ENCODE measurements at regions not wholly inside any gene's neighbourhood (a gene's known extent, or its start where the extent isn't known, plus 50 kb on each side); places are given as distances from the start of the nearest gene placed in this dataset.

DNA sequence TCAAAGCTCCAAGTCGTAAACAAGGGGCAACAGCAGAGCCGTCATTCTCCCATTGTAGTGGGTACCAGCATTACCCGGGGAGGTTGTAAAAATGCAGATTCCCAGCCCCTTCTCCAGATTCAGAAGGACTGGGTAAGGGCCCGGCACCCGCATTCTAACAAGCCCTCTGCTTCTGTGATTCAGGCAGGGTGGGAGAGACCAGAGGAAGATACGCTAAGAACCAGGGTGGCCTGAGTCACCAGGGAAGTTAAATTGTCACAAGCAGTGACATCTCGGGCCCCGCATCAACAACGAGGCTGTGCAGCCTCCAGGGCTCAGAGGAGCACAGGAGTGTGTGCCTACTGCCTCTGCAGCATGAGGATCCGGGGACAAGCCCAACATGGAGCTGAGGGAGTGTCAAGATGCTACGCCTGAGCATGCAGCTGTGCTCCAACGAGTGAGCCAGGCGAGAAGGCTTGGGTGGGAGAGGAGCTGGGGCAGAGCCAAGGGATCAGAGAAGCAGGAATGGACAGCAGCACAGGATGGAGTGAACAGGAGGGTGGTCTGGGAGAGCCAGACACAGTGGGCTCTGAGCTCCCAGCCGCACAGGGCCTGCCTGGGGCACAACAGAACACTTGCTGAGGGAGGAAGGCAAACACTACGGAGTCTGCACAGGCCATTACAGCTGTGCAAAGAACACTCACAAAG is 68.5 kb downstream of the CPN2 start:
- TF ChIP-seq EZH2 (IDR thresholded peaks at IDR 0.05), result no peak
- TF ChIP-seq, protein P1, sequence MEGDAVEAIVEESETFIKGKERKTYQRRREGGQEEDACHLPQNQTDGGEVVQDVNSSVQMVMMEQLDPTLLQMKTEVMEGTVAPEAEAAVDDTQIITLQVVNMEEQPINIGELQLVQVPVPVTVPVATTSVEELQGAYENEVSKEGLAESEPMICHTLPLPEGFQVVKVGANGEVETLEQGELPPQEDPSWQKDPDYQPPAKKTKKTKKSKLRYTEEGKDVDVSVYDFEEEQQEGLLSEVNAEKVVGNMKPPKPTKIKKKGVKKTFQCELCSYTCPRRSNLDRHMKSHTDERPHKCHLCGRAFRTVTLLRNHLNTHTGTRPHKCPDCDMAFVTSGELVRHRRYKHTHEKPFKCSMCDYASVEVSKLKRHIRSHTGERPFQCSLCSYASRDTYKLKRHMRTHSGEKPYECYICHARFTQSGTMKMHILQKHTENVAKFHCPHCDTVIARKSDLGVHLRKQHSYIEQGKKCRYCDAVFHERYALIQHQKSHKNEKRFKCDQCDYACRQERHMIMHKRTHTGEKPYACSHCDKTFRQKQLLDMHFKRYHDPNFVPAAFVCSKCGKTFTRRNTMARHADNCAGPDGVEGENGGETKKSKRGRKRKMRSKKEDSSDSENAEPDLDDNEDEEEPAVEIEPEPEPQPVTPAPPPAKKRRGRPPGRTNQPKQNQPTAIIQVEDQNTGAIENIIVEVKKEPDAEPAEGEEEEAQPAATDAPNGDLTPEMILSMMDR (IDR thresholded peaks at IDR 0.05), result no peak
- TF ChIP-seq EZH2phosphoT487 (IDR thresholded peaks at IDR 0.05), result no peak
- H3K27me3 ChIP-seq, result no peaks in the 10 kb centered on the region
- peaks cover 48% of the 10 kb centered on the region for H3K4me1 ChIP-seq
- Mint-ChIP-seq H3K9me3 (peaks cover 6% of the 10 kb centered on the region), H3K4me1 (peaks cover 25% of the 10 kb centered on the region), H3K27me3 (ENCODE audit: insufficient read depth, low read depth) (peaks cover 45% of the 10 kb centered on the region), H3K27ac (no peak overlapping the region), H3K4me3 (no peak overlapping the region), H3K36me3 (peaks cover 4% of the 10 kb centered on the region)
- no peak overlapping the region for H3K9ac ChIP-seq
- no peaks in the 10 kb centered on the region for H3K9me3 ChIP-seq (ENCODE audit: low read depth)
- no peak overlapping the region for H3K27ac ChIP-seq
- peaks cover 50% of the 10 kb centered on the region for H3F3A ChIP-seq (ENCODE audit: low read depth)
- DNase-seq (ENCODE audit: low spot score), result no peak
- no peaks in the 10 kb centered on the region for H4K20me1 ChIP-seq (ENCODE audit: low read depth)
- no peak overlapping the region for H2AFZ ChIP-seq (replicated peaks)
- H3K4me2 ChIP-seq, result no peak overlapping the region
- no peaks in the 10 kb centered on the region for H3K79me2 ChIP-seq (ENCODE audit: low read depth)
- H3K36me3 ChIP-seq, result no peaks in the 10 kb centered on the region
- H3K4me3 ChIP-seq, result no peak overlapping the region

DNA sequence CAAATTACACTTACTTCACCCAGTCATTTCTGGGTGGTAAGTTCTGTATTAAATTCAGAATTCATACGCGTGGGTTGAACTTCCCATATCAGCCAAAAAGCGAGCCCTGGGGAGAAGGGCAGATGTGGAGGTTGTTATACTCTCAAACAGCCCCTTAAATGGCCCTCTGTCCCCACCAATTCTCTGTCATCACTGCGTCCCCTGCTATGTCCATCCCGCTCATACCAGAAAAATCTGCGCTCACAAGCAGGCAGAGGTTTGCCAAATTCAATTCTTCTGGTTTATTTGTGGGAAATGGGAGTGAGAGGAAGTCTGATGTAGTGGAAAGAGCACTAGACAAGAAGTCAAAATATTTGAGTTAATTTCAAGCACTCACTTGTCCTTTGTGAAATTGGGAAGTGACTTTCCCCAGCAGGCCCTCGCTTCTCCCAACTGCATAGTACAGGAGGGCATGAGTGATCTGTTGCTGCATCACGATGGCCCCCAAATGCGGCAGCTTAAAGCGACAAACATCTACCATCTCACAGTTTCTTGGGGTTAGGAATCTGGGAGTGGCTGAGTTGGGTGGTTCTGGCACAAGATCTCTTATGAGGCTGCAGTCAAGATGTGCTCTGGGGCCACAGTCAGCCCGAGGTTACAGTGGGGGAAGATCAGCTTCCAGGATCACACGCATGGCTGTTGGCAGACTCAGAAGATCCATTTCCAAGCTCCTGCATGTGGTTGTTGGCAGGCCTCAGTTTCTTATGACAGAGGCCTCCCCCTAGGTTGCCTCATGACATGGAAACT is 67.7 kb downstream of the CPN2 start:
- Histone ChIP-seq H3K9ac (no peak overlapping the region), H3K4me3 (no peak overlapping the region), H3K79me2 (ENCODE audit: low read depth) (no peaks in the 10 kb centered on the region), H3K27me3 (no peaks in the 10 kb centered on the region), H2AFZ (replicated peaks) (no peak overlapping the region), H3K36me3 (no peaks in the 10 kb centered on the region), H3F3A (ENCODE audit: low read depth) (peaks cover 47% of the 10 kb centered on the region), H3K4me1 (peaks cover 48% of the 10 kb centered on the region), H3K9me3 (ENCODE audit: low read depth) (no peaks in the 10 kb centered on the region), H3K27ac (no peak overlapping the region), H3K4me2 (no peak overlapping the region), H4K20me1 (ENCODE audit: low read depth) (no peaks in the 10 kb centered on the region)
- peaks cover 17% of the 10 kb centered on the region for H3K4me1 Mint-ChIP-seq
- no peak overlapping the region for H3K27ac Mint-ChIP-seq
- H3K9me3 Mint-ChIP-seq, result peaks cover 7% of the 10 kb centered on the region
- DNase-seq (ENCODE audit: low spot score), result no peak
- TF ChIP-seq EZH2phosphoT487 (IDR thresholded peaks at IDR 0.05), result no peak
- TF ChIP-seq EZH2 (IDR thresholded peaks at IDR 0.05), result no peak
- TF ChIP-seq, protein P1 (IDR thresholded peaks at IDR 0.05), result no peak
- peaks cover 48% of the 10 kb centered on the region for H3K27me3 Mint-ChIP-seq (ENCODE audit: insufficient read depth, low read depth)
- peaks cover 4% of the 10 kb centered on the region for H3K36me3 Mint-ChIP-seq
- no peak overlapping the region for H3K4me3 Mint-ChIP-seq

DNA sequence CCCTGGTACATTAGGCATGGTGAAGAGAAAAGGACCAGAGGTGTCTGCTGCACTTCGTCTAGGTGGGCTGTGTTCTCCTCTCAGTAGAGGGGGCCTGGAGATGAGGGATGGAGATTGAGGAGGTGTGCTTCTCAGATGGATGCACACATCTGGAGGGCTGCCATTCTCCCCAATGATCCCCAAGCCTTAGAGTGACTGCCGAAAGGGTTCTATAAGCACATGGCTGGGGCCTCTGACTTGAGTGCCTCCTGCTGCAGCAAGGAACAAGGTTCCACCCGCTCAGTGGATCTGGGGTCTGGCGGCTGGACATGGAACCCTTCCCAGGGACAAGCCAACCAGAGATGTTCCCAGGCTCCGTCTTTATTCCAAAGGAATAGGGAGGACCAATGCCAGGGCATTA is 66.8 kb downstream of the CPN2 start:
- peaks cover 52% of the 10 kb centered on the region for H3F3A ChIP-seq (ENCODE audit: low read depth)
- H3K79me2 ChIP-seq (ENCODE audit: low read depth), result no peaks in the 10 kb centered on the region
- Mint-ChIP-seq H3K36me3 (peaks cover 4% of the 10 kb centered on the region), H3K9me3 (peaks cover 15% of the 10 kb centered on the region), H3K27ac (peak overlapping the region; percentile 62), H3K27me3 (ENCODE audit: insufficient read depth, low read depth) (peaks cover 54% of the 10 kb centered on the region), H3K4me3 (no peak overlapping the region), H3K4me1 (peaks cover 16% of the 10 kb centered on the region)
- H2AFZ ChIP-seq (replicated peaks), result no peak overlapping the region
- no peak overlapping the region for H3K9ac ChIP-seq
- H4K20me1 ChIP-seq (ENCODE audit: low read depth), result no peaks in the 10 kb centered on the region
- no peak for DNase-seq (ENCODE audit: low spot score)
- H3K27ac ChIP-seq, result no peak overlapping the region
- H3K4me2 ChIP-seq, result peak overlapping the region; percentile 5
- H3K9me3 ChIP-seq (ENCODE audit: low read depth), result no peaks in the 10 kb centered on the region
- H3K4me3 ChIP-seq, result no peak overlapping the region
- H3K4me1 ChIP-seq, result peaks cover 49% of the 10 kb centered on the region
- no peaks in the 10 kb centered on the region for H3K36me3 ChIP-seq
- H3K27me3 ChIP-seq, result no peaks in the 10 kb centered on the region
- TF ChIP-seq EZH2 (IDR thresholded peaks at IDR 0.05) (no peak), EZH2phosphoT487 (IDR thresholded peaks at IDR 0.05) (no peak)
- TF ChIP-seq, protein P1 (IDR thresholded peaks at IDR 0.05), result no peak

Measured in neural progenitor cell (in vitro differentiated cells).